SHP77 (cell line): ENCODE measurements at regions not wholly inside any gene's neighbourhood (a gene's known extent, or its start where the extent isn't known, plus 50 kb on each side); places are given as distances from the start of the nearest gene placed in this dataset.
A peak's percentile ranks its signal among the peaks of the same experiment; 100 is the strongest.
"Not testable (repeated sequence)": the region's sequence is repeated elsewhere in the genome, so short reads cannot be mapped to it uniquely, and the experiment has no call there.

Source experiments
- DNase-seq, 2 experiments: peaks; one replicate each; lab custom pipeline; 2025; lab: John Stamatoyannopoulos, UW

- DNase-seq = no peak
Measured at GRCh38 chr3:13194285-13195209, 121.3 kb upstream of the IQSEC1 start.

- DNase-seq = peak; percentile 24 to 25
Measured at GRCh38 chr3:13193320-13194284, 120.4 kb upstream of the IQSEC1 start.

- DNase-seq = peak; percentile 30 to 71
Measured at GRCh38 chr3:13192471-13193213, 119.4 kb upstream of the IQSEC1 start.

GRCh38 chr3:13191016-13191415, 117.8 kb upstream of the IQSEC1 start:
- DNase-seq = no peak

GRCh38 chr3:13190378-13190765, 117.1 kb upstream of the IQSEC1 start:
- DNase-seq = no peak

GRCh38 chr3:13189639-13190377, 116.6 kb upstream of the IQSEC1 start:
- no peak for DNase-seq

- DNase-seq = no peak
Measured at GRCh38 chr3:13188975-13189374, 115.7 kb upstream of the IQSEC1 start.

- DNase-seq = no peak
Measured at GRCh38 chr3:13188181-13188779, 115.1 kb upstream of the IQSEC1 start.

- DNase-seq = no peak
Measured at GRCh38 chr3:13187593-13187992, 114.4 kb upstream of the IQSEC1 start.

- DNase-seq = no peak
Measured at GRCh38 chr3:13186435-13186815, 113.2 kb upstream of the IQSEC1 start.

- DNase-seq = no peak
Measured at GRCh38 chr3:13185737-13186434, 112.7 kb upstream of the IQSEC1 start.

GRCh38 chr3:13179582-13180210, 106.5 kb upstream of the IQSEC1 start:
- not testable (repeated sequence) for DNase-seq

- no peak for DNase-seq
Measured at GRCh38 chr3:13179181-13179580, 106.0 kb upstream of the IQSEC1 start.

- DNase-seq = no peak
Measured at GRCh38 chr3:13178107-13178506, 104.9 kb upstream of the IQSEC1 start.

- no peak for DNase-seq
Measured at GRCh38 chr3:13177641-13178040, 104.4 kb upstream of the IQSEC1 start.

- DNase-seq = no peak
Measured at GRCh38 chr3:13177236-13177635, 104.0 kb upstream of the IQSEC1 start.

- DNase-seq = no peak
Measured at GRCh38 chr3:13176445-13176844, 103.2 kb upstream of the IQSEC1 start.

- no peak for DNase-seq
Measured at GRCh38 chr3:13174803-13175135, 101.5 kb upstream of the IQSEC1 start.

GRCh38 chr3:13174011-13174802, 101.0 kb upstream of the IQSEC1 start:
- DNase-seq = no peak
